ENCODE measurements at regions not wholly inside any gene's neighbourhood (a gene's known extent, or its start where the extent isn't known, plus 50 kb on each side); places are given as distances from the start of the nearest gene placed in this dataset.
"Not testable (repeated sequence)": the region's sequence is repeated elsewhere in the genome, so short reads cannot be mapped to it uniquely, and the experiment has no call there.

DNA sequence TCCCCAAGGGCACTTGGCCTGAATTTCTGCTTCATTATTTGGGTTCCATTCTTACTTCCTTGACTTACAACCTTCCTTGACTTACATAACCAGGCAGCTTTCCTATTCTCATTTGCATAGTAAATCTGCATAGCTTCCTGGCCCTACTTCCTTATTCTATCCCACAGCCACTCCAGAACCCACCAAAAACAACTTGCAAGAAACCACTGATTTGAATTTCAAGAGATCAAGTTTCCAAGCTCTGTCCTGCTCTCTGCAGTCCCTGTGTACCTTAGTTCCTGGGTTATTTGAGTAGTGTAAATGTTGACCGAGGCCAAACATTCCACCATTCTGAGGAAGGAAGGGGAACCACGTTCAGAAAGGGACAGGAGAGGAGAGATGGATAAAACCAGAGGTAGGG, 603.3 kb downstream of the PTPRC start:
- no peaks in the 10 kb centered on the region for H3K27me3 ChIP-seq
- no peaks in the 10 kb centered on the region; the same call in 1 of the 2 replicates for H3K9me3 ChIP-seq
- peaks cover 4% of the 10 kb centered on the region; the same call in 1 of the 2 replicates for H3K4me1 ChIP-seq
- no peak overlapping the region for H3K4me3 ChIP-seq (ENCODE audit: low read depth, low read length)
- DNase-seq: no peak
- TF ChIP-seq, protein P1, sequence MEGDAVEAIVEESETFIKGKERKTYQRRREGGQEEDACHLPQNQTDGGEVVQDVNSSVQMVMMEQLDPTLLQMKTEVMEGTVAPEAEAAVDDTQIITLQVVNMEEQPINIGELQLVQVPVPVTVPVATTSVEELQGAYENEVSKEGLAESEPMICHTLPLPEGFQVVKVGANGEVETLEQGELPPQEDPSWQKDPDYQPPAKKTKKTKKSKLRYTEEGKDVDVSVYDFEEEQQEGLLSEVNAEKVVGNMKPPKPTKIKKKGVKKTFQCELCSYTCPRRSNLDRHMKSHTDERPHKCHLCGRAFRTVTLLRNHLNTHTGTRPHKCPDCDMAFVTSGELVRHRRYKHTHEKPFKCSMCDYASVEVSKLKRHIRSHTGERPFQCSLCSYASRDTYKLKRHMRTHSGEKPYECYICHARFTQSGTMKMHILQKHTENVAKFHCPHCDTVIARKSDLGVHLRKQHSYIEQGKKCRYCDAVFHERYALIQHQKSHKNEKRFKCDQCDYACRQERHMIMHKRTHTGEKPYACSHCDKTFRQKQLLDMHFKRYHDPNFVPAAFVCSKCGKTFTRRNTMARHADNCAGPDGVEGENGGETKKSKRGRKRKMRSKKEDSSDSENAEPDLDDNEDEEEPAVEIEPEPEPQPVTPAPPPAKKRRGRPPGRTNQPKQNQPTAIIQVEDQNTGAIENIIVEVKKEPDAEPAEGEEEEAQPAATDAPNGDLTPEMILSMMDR (IDR thresholded peaks at IDR 0.05; ENCODE audit: low read depth, low read length): no peak
- no peaks in the 10 kb centered on the region for H3K36me3 ChIP-seq

DNA sequence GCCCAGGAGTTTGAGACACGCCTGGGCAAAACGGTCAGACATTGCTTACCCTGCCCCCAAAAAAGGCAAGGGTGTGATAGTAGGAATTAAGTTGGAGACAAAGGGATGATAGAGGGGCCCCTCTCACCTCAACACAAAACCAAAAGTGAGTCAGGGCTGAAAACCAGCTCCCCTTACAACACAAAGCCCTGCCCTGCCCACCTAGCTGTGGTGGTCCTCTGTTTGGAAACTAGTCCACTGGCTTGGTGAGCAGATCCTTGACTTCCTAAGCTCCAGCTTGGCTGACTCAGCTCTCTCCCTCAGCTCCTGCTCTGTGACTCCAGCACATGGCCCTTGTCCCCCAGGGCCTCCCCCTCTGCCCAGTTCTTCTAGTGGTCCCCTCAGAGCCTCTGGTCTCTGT, 603.8 kb downstream of the PTPRC start:
- Histone ChIP-seq H3K27me3 (no peaks in the 10 kb centered on the region), H3K4me3 (ENCODE audit: low read depth, low read length) (no peak overlapping the region), H3K9me3 (no peaks in the 10 kb centered on the region; the same call in 1 of the 2 replicates), H3K4me1 (peaks cover 4% of the 10 kb centered on the region; the same call in 1 of the 2 replicates), H3K36me3 (no peaks in the 10 kb centered on the region)
- TF ChIP-seq, protein P1 (IDR thresholded peaks at IDR 0.05; ENCODE audit: low read depth, low read length): no peak
- no peak for DNase-seq

- Histone ChIP-seq H3K4me1 (peaks cover 4% of the 10 kb centered on the region; the same call in 1 of the 2 replicates), H3K9me3 (no peaks in the 10 kb centered on the region; the same call in 1 of the 2 replicates), H3K27me3 (no peaks in the 10 kb centered on the region), H3K4me3 (ENCODE audit: low read depth, low read length) (no peak overlapping the region), H3K36me3 (no peaks in the 10 kb centered on the region)
- DNase-seq: peak; percentile 83
- TF ChIP-seq, protein P1 (IDR thresholded peaks at IDR 0.05; ENCODE audit: low read depth, low read length): peak; percentile 93
Measured at GRCh38 chr1:199243423-199244061, 604.7 kb downstream of the PTPRC start.

GRCh38 chr1:199245946-199246345, 607.1 kb downstream of the PTPRC start:
- H3K27me3 ChIP-seq: no peaks in the 10 kb centered on the region
- TF ChIP-seq, protein P1 (IDR thresholded peaks at IDR 0.05; ENCODE audit: low read depth, low read length): no peak
- peaks cover 4% of the 10 kb centered on the region; the same call in 1 of the 2 replicates for H3K4me1 ChIP-seq
- no peaks in the 10 kb centered on the region for H3K36me3 ChIP-seq
- H3K9me3 ChIP-seq: no peaks in the 10 kb centered on the region
- no peak for DNase-seq
- H3K4me3 ChIP-seq (ENCODE audit: low read depth, low read length): no peak overlapping the region

DNA sequence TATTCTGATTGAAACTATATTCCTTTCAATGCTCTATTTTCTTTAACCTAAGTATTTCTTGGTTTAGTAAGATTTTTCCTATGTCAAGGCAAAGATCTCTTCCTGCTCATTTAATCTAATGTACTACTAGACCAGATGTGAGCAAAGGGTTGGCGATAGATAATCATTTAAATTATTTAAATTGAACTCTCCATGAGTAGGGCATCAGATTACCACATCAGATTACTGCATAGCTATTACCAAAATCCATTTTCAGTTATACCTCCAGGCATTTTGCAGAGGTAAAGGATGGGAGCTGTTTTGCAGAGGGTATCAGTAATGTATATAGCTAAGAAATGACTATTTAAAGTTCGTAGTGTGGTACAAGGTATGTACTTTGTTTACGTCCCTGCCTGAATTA, 607.9 kb downstream of the PTPRC start:
- no peak for DNase-seq
- no peaks in the 10 kb centered on the region for H3K27me3 ChIP-seq
- TF ChIP-seq, protein P1 (IDR thresholded peaks at IDR 0.05; ENCODE audit: low read depth, low read length): no peak
- H3K9me3 ChIP-seq: no peaks in the 10 kb centered on the region
- no peaks in the 10 kb centered on the region for H3K36me3 ChIP-seq
- peaks cover 4% of the 10 kb centered on the region; the same call in 1 of the 2 replicates for H3K4me1 ChIP-seq
- H3K4me3 ChIP-seq (ENCODE audit: low read depth, low read length): no peak overlapping the region

GRCh38 chr1:199247891-199248290, 609.1 kb downstream of the PTPRC start:
- Histone ChIP-seq H3K9me3 (no peaks in the 10 kb centered on the region), H3K4me1 (peaks cover 4% of the 10 kb centered on the region; the same call in 1 of the 2 replicates)
- DNase-seq: no peak

GRCh38 chr1:199254040-199254439, 615.2 kb downstream of the PTPRC start:
- not testable (repeated sequence) for H3K27me3 ChIP-seq; H3K4me1 ChIP-seq; H3K4me3 ChIP-seq (ENCODE audit: low read depth, low read length); DNase-seq; H3K36me3 ChIP-seq; H3K9me3 ChIP-seq

More at GRCh38 chr1:199247891-199248290, 609.1 kb downstream of the PTPRC start:
- H3K4me3 ChIP-seq (ENCODE audit: low read depth, low read length): no peak overlapping the region
- no peaks in the 10 kb centered on the region for H3K27me3 ChIP-seq
- no peaks in the 10 kb centered on the region for H3K36me3 ChIP-seq
- TF ChIP-seq, protein P1 (IDR thresholded peaks at IDR 0.05; ENCODE audit: low read depth, low read length): no peak

Data from BE2C (cell line).